ENCODE measurements at regions not wholly inside any gene's neighbourhood (a gene's known extent, or its start where the extent isn't known, plus 50 kb on each side); places are given as distances from the start of the nearest gene placed in this dataset.

DNA sequence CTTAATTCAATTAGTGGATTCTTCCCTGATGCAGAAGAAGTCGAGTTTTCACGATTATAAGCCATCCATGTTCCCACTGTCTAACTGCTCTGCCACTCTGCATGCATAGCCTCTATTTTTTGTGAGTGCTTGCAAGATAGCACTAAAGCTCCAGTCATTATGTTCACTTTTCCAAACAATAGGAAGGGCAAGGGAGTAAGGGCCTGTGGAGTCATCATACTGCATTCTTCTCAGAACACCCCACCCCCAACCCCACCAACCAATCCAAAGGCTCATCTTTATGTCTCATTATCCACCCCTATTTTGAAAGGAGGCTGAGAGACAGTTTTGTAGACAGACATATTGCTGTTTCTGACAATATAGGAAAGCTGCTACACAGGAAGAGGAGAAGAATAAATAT lies 471.7 kb upstream of the ADGRL2 start:
- Mint-ChIP-seq H3K4me1 (ENCODE audit: low read depth) (no peaks in the 10 kb centered on the region), H3K9me3 (no peaks in the 10 kb centered on the region), H3K27ac (no peak overlapping the region)

DNA sequence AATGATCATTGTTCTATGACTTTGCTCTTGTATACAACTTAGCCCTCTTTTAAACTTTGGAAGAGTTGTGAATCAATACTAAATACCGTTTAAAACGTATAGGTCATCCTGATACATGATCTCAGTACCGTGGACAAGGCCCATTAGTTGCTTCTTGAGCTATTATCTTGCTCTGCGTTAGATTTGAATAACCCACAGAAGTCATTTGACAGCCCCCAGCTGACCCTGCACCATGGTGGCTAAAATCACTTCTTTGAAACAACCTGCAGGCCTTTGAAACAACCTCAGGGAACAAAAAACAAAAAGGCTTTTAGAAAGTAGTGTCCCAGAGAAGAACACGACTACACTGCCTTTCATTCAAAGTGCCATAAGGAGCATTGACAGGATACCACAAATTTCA lies 473.0 kb upstream of the ADGRL2 start:
- Mint-ChIP-seq H3K27me3 (ENCODE audit: low read depth) (no peaks in the 10 kb centered on the region), H3K4me1 (ENCODE audit: low read depth) (no peaks in the 10 kb centered on the region), H3K36me3 (ENCODE audit: low read depth) (no peaks in the 10 kb centered on the region), H3K4me3 (no peak overlapping the region), H3K9me3 (no peaks in the 10 kb centered on the region), H3K27ac (no peak overlapping the region)

More for the DNA sequence above, 471.7 kb upstream of the ADGRL2 start:
- Mint-ChIP-seq H3K27me3 (ENCODE audit: low read depth) (no peaks in the 10 kb centered on the region), H3K4me3 (no peak overlapping the region), H3K36me3 (ENCODE audit: low read depth) (no peaks in the 10 kb centered on the region)

DNA sequence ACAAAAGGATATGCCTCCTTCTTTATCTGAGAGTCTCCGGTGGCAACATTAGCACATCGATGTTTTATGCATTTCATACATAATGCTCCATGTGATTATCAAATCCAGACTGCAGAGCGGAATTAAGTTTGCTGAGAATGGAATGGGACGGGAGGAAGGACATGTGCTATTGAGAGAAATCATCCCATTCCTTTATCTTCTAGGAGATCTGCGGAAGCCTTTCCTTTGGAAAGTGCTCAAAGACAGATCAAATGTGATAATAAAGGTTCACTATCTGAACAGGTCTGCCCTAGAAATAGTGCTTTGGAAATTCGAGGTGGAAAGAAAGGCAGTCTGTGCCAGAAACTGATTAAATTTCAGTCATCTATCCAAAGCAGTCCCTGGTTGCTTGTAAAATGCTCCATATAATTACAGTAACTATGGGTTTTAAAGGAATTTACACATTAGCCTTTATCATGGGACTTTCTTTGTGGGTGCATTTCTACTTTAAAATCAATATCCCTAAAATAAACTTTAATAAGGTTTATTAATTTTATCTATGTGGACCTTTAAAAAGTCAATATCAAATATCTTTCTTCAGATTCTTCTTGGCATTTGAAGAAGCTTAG lies 473.5 kb upstream of the ADGRL2 start:
- Mint-ChIP-seq H3K9me3 (no peaks in the 10 kb centered on the region), H3K27ac (no peak overlapping the region), H3K4me1 (ENCODE audit: low read depth) (no peaks in the 10 kb centered on the region), H3K27me3 (ENCODE audit: low read depth) (no peaks in the 10 kb centered on the region), H3K36me3 (ENCODE audit: low read depth) (no peaks in the 10 kb centered on the region), H3K4me3 (no peak overlapping the region)

DNA sequence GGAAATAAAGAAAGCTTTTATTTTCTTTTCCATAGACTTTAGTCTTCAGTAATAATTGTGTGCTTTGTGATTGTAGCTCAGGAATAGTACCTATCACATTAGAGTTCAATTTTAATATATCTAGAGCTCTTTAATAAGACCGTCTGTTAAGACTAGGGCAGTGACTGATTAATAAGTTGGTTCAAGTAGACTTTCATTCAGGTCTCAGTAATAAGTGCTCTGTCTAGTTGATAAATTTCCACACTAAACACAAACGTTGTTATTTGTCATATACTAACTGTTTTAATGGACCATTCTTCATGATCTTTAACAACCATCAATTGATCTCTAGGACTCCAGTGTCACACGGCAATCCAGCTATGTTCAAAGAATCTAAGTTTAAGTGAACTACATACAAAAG lies 474.5 kb upstream of the ADGRL2 start:
- Mint-ChIP-seq H3K27me3 (ENCODE audit: low read depth) (no peaks in the 10 kb centered on the region), H3K4me3 (no peak overlapping the region), H3K4me1 (ENCODE audit: low read depth) (no peaks in the 10 kb centered on the region), H3K36me3 (ENCODE audit: low read depth) (no peaks in the 10 kb centered on the region), H3K9me3 (no peaks in the 10 kb centered on the region), H3K27ac (no peak overlapping the region)

DNA sequence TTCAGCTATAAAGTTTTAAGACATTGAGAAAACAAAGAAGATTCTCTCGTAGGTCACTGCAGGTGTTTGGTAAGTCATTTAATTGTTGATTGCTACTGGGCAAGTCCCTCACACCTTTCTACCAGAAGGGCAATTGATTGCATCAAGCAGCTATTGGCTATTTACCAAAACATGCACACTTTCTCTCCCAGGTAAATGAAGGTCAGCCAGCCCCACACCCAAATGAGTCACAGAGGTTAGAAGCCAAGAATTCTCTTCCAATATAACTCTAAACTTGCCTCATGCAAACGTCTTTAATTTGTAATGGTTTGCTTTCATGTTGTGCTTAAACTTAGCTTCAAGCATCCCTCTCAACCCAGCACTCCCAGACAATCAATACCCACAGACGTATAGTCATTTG lies 475.3 kb upstream of the ADGRL2 start:
- Mint-ChIP-seq H3K4me3 (no peak overlapping the region), H3K27me3 (ENCODE audit: low read depth) (no peaks in the 10 kb centered on the region), H3K36me3 (ENCODE audit: low read depth) (no peaks in the 10 kb centered on the region), H3K4me1 (ENCODE audit: low read depth) (no peaks in the 10 kb centered on the region), H3K9me3 (no peaks in the 10 kb centered on the region), H3K27ac (no peak overlapping the region)

DNA sequence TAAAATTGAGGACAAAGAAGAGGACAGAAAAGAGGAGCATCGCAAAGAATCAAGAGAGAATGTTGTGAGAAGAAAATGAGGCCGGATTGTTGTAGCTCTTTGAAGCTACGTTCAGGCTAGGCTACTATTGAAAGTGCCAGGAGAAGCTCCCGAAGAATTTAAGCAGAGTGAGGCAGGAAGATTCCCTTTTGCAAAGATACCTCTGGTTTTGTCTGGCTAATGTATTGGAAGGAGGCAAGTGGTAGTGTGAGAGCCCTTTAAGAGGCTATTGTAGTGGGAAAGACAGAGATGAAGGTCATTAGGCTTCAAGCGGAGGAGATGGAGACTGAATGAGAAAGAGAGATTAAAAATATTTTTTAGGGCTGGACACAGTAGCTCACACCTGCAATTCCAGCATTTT lies 476.9 kb upstream of the ADGRL2 start:
- H3K27ac Mint-ChIP-seq = no peak overlapping the region
- no peak overlapping the region for H3K4me3 Mint-ChIP-seq
- H3K4me1 Mint-ChIP-seq (ENCODE audit: low read depth) = no peaks in the 10 kb centered on the region
- no peaks in the 10 kb centered on the region for H3K36me3 Mint-ChIP-seq (ENCODE audit: low read depth)
- H3K27me3 Mint-ChIP-seq (ENCODE audit: low read depth) = no peaks in the 10 kb centered on the region
- no peaks in the 10 kb centered on the region for H3K9me3 Mint-ChIP-seq

DNA sequence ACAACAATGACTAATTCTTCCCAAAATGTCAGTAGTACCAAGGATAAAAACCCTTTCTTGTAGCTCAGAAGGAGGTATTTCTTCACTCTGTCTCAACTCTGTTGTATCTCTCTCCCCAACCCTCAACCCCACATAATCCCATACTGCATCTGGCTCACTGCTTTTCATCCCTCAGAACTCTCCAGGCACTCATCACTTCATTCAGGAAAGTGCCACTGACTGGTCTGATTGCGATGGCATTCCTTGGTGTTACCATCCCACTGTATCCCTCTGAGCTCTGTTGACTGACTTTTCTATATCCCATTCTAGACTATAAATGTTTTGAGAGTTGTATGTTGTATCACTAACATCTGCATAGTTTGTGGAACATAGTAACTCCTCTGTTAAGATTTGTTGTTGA lies 483.5 kb upstream of the ADGRL2 start:
- Mint-ChIP-seq H3K36me3 (ENCODE audit: low read depth) (no peaks in the 10 kb centered on the region), H3K4me1 (ENCODE audit: low read depth) (no peaks in the 10 kb centered on the region), H3K4me3 (no peak overlapping the region)

DNA sequence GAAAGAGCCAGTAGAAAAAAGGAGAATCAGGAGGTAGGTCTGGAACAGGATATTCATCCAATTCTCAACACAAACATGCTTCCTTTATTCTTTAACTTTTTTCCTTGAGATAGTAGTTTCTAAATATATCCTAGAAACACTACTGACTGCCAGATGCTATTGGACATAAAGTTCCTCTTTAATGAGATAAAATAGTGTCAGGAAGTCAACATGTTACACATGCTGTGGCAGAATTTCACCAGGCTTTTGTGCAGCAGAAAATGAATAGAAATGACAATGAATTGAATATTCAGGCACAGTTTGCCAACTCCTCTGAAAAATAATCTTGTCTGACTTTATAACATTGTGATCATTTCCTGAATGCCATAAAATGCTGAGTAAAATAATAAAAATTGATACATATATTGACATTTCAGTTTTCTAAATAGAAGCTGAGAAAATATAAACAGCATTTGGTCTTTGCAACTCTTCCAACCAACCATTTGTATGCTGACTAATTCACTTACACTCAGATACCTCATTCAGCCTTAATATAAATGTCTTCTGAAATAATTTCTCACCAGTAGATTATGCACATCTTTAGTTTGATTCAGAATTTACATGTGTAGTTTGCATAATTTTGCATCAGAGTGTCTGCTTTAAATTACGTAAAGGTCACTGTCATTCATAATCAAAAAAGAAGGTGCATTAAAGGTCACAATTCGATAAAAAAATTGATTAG lies 486.1 kb upstream of the ADGRL2 start:
- H3K27me3 Mint-ChIP-seq (ENCODE audit: low read depth) = no peaks in the 10 kb centered on the region
- no peaks in the 10 kb centered on the region for H3K4me1 Mint-ChIP-seq (ENCODE audit: low read depth)
- H3K27ac Mint-ChIP-seq = no peak overlapping the region
- no peaks in the 10 kb centered on the region for H3K9me3 Mint-ChIP-seq
- H3K4me3 Mint-ChIP-seq = no peak overlapping the region
- no peaks in the 10 kb centered on the region for H3K36me3 Mint-ChIP-seq (ENCODE audit: low read depth)

More for the DNA sequence above, 483.5 kb upstream of the ADGRL2 start:
- no peak overlapping the region for H3K27ac Mint-ChIP-seq
- H3K9me3 Mint-ChIP-seq = no peaks in the 10 kb centered on the region
- no peaks in the 10 kb centered on the region for H3K27me3 Mint-ChIP-seq (ENCODE audit: low read depth)

DNA sequence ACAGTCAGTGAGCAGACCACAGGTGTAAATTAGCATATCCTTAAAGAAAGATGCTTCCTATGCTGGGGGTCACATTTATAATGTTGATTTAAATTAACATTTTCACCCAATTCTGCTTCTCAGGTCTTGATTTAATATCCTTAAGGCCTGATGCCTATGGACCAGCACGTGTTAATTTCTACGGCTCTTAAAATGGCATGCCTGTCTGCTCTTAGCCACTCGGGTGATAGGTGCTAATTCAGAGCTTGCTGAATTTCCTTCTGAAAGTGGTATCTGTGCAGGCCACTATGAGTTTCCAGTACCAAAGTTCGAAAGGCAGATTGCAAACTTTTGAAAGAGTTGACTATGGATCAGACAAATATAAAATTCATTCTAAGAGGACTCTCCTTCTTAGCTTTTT lies 487.4 kb upstream of the ADGRL2 start:
- H3K4me1 Mint-ChIP-seq (ENCODE audit: low read depth) = no peaks in the 10 kb centered on the region

DNA sequence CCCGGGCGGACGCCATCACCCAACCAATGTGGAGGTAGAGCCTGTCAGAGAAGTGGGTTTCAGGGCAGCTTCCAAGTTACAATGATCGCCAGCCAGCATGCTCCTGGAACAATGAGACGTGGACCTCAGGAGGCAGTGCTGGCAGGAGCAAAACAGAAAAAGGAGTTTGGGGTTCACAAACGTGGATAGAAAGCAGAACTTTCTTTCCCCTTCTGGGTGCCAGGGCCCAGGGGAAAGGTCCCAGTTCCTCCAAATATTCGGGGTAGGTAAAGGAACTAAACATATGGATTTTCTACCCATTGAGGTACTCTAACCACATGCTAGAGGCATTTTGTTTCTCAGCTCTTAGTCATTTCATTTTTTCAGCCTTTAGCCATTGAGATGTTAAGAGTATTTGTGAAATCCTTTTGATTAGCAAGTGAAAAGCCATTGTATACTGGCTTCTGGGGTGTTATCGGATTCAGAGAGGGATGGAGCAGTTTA lies 488.4 kb upstream of the ADGRL2 start:
- Mint-ChIP-seq H3K27me3 (ENCODE audit: low read depth) (no peaks in the 10 kb centered on the region), H3K36me3 (ENCODE audit: low read depth) (no peaks in the 10 kb centered on the region), H3K4me3 (no peak overlapping the region), H3K27ac (no peak overlapping the region), H3K4me1 (ENCODE audit: low read depth) (no peaks in the 10 kb centered on the region), H3K9me3 (no peaks in the 10 kb centered on the region)

More for the DNA sequence above, 487.4 kb upstream of the ADGRL2 start:
- Mint-ChIP-seq H3K27me3 (ENCODE audit: low read depth) (no peaks in the 10 kb centered on the region), H3K27ac (no peak overlapping the region), H3K9me3 (no peaks in the 10 kb centered on the region), H3K4me3 (no peak overlapping the region), H3K36me3 (ENCODE audit: low read depth) (no peaks in the 10 kb centered on the region)

DNA sequence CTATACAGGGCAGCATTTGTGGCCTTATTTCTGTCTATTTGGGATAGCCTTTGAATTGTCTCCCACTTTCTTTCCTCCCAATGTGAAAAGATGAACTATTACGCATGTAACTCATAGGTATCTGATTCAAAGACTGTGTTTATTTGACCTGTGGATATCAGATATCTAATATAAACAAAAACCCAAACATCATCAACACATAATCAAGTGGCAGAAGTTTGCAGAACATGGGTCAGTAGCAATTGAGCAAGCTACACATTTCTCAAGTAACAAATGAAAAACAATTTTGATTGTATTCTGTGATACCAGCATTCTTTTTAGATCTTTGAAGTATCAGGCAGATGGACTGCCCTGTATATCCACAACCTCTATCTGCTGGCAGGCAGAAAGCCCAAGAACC lies 490.5 kb upstream of the ADGRL2 start:
- Mint-ChIP-seq H3K36me3 (ENCODE audit: low read depth) (no peaks in the 10 kb centered on the region), H3K9me3 (no peaks in the 10 kb centered on the region), H3K27me3 (ENCODE audit: low read depth) (peaks cover 1% of the 10 kb centered on the region), H3K4me3 (no peak overlapping the region), H3K4me1 (ENCODE audit: low read depth) (no peaks in the 10 kb centered on the region), H3K27ac (no peak overlapping the region)

DNA sequence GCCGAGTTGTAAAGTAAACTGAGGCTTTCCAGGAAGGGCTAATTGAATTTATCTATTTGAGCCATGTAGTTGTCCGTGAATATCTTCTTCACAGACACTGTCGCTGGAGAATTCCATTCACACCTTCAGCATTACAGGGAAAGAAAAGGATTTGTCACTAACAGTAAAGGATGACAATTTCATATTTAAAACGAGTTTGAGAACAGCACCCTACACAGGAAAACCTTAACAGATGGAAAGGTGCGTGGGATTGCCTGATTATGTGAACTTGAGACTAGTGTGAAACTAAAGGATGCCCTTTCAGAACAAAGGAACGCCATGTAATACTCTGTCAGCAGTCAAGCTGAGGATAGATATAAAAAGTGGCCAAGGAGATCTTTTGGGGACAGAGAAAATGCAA lies 492.5 kb upstream of the ADGRL2 start:
- no peaks in the 10 kb centered on the region for H3K36me3 Mint-ChIP-seq (ENCODE audit: low read depth)
- H3K9me3 Mint-ChIP-seq = no peaks in the 10 kb centered on the region
- no peak overlapping the region for H3K4me3 Mint-ChIP-seq
- no peaks in the 10 kb centered on the region for H3K4me1 Mint-ChIP-seq (ENCODE audit: low read depth)
- peaks cover 4% of the 10 kb centered on the region for H3K27me3 Mint-ChIP-seq (ENCODE audit: low read depth)
- no peak overlapping the region for H3K27ac Mint-ChIP-seq

DNA sequence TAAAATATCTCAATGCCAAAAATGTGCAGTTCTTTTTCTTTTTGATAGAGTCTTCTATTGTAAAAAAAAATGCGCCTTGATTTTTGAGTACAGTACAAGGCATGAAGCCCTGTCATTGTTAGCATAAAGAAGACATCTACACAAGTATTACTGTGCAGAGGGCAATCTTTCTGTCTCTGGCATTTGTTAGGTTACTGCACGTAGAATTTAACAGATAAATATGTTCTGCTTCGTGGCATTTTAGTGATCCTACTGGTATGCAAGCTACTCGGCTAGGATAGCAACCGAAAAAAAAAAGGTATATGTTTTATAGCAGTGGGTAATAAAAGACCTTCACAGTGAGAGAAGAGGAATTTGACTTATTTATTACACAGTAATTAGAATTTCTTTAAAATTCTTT lies 492.9 kb upstream of the ADGRL2 start:
- H3K27me3 Mint-ChIP-seq (ENCODE audit: low read depth) = peaks cover 4% of the 10 kb centered on the region
- H3K27ac Mint-ChIP-seq = no peak overlapping the region
- no peaks in the 10 kb centered on the region for H3K4me1 Mint-ChIP-seq (ENCODE audit: low read depth)
- H3K9me3 Mint-ChIP-seq = no peaks in the 10 kb centered on the region
- H3K36me3 Mint-ChIP-seq (ENCODE audit: low read depth) = no peaks in the 10 kb centered on the region
- no peak overlapping the region for H3K4me3 Mint-ChIP-seq

DNA sequence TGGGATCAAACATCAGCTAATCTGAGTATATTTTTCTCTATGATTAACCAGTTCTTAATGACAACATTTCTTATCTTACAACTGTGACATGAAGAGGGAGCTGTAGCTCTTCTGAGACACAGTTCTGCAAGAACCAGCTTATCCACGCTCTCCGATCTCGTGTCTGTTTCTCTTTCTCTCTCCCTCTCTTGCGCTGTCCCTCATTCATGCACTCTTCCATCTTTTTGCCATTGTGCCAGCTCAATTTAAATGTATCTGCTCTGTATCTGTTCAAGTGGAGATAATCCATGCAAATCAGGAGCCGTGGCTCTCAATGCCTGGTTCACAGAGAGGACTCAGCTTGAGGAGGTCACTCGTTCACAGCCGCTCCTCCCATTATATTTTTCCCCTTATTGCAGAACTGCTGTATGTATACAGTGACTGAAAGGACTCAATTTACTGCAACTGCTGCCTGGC lies 494.7 kb upstream of the ADGRL2 start:
- no peaks in the 10 kb centered on the region for H3K4me1 Mint-ChIP-seq (ENCODE audit: low read depth)
- H3K27ac Mint-ChIP-seq = no peak overlapping the region
- H3K9me3 Mint-ChIP-seq = no peaks in the 10 kb centered on the region
- no peaks in the 10 kb centered on the region for H3K36me3 Mint-ChIP-seq (ENCODE audit: low read depth)
- H3K4me3 Mint-ChIP-seq = no peak overlapping the region
- H3K27me3 Mint-ChIP-seq (ENCODE audit: low read depth) = peaks cover 4% of the 10 kb centered on the region

DNA sequence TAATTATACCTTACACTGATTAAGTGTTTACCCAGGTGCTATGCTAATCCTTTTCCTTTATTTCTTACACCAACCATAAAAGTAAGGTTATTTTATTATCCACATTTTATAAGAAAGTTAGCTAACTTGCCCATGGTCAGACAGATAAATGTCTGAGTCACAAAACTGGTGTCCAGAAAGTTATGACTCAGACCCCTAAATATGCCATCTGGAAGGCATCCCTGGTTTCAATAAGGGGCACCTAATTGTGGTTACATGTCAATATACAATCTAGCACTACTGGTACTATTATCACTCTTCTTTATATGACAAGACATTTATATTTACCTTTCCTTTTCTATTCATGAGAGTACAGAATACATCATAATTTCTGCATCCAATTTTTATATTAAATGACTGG lies 496.5 kb upstream of the ADGRL2 start:
- no peaks in the 10 kb centered on the region for H3K4me1 Mint-ChIP-seq (ENCODE audit: low read depth)
- no peaks in the 10 kb centered on the region for H3K36me3 Mint-ChIP-seq (ENCODE audit: low read depth)
- no peak overlapping the region for H3K4me3 Mint-ChIP-seq
- H3K27ac Mint-ChIP-seq = no peak overlapping the region
- no peaks in the 10 kb centered on the region for H3K9me3 Mint-ChIP-seq
- H3K27me3 Mint-ChIP-seq (ENCODE audit: low read depth) = peaks cover 4% of the 10 kb centered on the region

All from T-helper 1 cell treated with Interleukin-12 subunit alpha and Interleukin-12 subunit beta and Interleukin-4 antibody, amounts not matched to agents 30 μg/mL and 1 μg/mL, for 36 hours (primary cell).